PC-3 (cell line): ENCODE measurements at regions not wholly inside any gene's neighbourhood (a gene's known extent, or its start where the extent isn't known, plus 50 kb on each side); places are given as distances from the start of the nearest gene placed in this dataset.

ENCODE experiments used
- EZH2 ChIP-seq: fragments of 300-600 bp; sonication (generic); IDR thresholded peaks from one replicate; pipeline ENCODE4 v1.6.1; 2017; ENCODE audit warnings: antibody characterized with exemption, mild to moderate bottlenecking, low read length; ENCODE audit not compliant: unreplicated experiment
- TF ChIP-seq, protein P1 (sequence below): fragments of 300-600 bp; sonication (generic); conservative IDR thresholded peaks from 2 replicates; pipeline ENCODE4 v1.5.1; 2017; ENCODE audit warnings: antibody characterized with exemption, low read depth, mild to moderate bottlenecking, low read length

- TF ChIP-seq, protein P1, sequence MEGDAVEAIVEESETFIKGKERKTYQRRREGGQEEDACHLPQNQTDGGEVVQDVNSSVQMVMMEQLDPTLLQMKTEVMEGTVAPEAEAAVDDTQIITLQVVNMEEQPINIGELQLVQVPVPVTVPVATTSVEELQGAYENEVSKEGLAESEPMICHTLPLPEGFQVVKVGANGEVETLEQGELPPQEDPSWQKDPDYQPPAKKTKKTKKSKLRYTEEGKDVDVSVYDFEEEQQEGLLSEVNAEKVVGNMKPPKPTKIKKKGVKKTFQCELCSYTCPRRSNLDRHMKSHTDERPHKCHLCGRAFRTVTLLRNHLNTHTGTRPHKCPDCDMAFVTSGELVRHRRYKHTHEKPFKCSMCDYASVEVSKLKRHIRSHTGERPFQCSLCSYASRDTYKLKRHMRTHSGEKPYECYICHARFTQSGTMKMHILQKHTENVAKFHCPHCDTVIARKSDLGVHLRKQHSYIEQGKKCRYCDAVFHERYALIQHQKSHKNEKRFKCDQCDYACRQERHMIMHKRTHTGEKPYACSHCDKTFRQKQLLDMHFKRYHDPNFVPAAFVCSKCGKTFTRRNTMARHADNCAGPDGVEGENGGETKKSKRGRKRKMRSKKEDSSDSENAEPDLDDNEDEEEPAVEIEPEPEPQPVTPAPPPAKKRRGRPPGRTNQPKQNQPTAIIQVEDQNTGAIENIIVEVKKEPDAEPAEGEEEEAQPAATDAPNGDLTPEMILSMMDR, result no peak
- no peak for TF ChIP-seq EZH2
Observed at GRCh38 chr4:72875138-72875537, 194.4 kb downstream of the COX18 start.
